ENCODE measurements at regions not wholly inside any gene's neighbourhood (a gene's known extent, or its start where the extent isn't known, plus 50 kb on each side); places are given as distances from the start of the nearest gene placed in this dataset.

DNA sequence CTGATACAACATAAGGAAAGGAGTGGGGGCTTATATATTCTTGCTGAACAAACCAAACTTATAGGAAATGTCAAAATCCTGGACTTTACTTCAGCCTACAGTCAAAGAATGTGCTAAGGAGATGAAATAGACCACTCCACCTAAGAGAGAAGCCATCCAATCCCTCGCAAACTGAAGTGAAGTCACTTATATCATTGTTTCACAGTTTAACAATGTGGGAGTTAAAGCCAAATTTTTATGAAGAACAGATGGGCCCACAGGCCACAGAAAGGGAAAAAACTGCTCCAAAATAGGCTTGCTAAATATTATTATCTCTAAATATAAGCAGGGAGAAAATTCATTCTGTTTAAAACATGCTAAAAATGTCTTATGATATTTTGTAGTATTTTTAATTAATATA lies 233.3 kb downstream of the GAS1 start:
- no peaks in the 10 kb centered on the region for H4K20me1 ChIP-seq (ENCODE audit: control insufficient read depth, insufficient read depth, low read depth, low read length)
- H3K9me2 ChIP-seq (replicated peaks; ENCODE audit: control insufficient read depth, low read length), result no peaks in the 10 kb centered on the region
- no peaks in the 10 kb centered on the region for H3K36me3 ChIP-seq (ENCODE audit: control insufficient read depth, low read length)
- H3K4me1 ChIP-seq (ENCODE audit: control insufficient read depth, low read length), result no peaks in the 10 kb centered on the region
- H3K27ac ChIP-seq (ENCODE audit: low read depth, low read length), result no peak overlapping the region
- H3K27me3 ChIP-seq (ENCODE audit: control insufficient read depth, low read length), result no peaks in the 10 kb centered on the region
- H3K9me3 ChIP-seq (ENCODE audit: control insufficient read depth, insufficient read depth, low read length), result no peaks in the 10 kb centered on the region
- no peak overlapping the region for H3K4me3 ChIP-seq (ENCODE audit: low read length)
- H3K4me2 ChIP-seq (ENCODE audit: low read length), result no peak overlapping the region
- H3F3A ChIP-seq (ENCODE audit: control insufficient read depth, insufficient read depth), result no peaks in the 10 kb centered on the region
- TF ChIP-seq, protein P1, sequence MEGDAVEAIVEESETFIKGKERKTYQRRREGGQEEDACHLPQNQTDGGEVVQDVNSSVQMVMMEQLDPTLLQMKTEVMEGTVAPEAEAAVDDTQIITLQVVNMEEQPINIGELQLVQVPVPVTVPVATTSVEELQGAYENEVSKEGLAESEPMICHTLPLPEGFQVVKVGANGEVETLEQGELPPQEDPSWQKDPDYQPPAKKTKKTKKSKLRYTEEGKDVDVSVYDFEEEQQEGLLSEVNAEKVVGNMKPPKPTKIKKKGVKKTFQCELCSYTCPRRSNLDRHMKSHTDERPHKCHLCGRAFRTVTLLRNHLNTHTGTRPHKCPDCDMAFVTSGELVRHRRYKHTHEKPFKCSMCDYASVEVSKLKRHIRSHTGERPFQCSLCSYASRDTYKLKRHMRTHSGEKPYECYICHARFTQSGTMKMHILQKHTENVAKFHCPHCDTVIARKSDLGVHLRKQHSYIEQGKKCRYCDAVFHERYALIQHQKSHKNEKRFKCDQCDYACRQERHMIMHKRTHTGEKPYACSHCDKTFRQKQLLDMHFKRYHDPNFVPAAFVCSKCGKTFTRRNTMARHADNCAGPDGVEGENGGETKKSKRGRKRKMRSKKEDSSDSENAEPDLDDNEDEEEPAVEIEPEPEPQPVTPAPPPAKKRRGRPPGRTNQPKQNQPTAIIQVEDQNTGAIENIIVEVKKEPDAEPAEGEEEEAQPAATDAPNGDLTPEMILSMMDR (IDR thresholded peaks at IDR 0.05; ENCODE audit: low read depth, low read length, poor library complexity, severe bottlenecking), result no peak
- no peak for TF ChIP-seq EZH2phosphoT487 (IDR thresholded peaks at IDR 0.05; ENCODE audit: borderline replicate concordance, low read length)
- no peaks in the 10 kb centered on the region for H3K79me2 ChIP-seq (ENCODE audit: control insufficient read depth, low read length)

DNA sequence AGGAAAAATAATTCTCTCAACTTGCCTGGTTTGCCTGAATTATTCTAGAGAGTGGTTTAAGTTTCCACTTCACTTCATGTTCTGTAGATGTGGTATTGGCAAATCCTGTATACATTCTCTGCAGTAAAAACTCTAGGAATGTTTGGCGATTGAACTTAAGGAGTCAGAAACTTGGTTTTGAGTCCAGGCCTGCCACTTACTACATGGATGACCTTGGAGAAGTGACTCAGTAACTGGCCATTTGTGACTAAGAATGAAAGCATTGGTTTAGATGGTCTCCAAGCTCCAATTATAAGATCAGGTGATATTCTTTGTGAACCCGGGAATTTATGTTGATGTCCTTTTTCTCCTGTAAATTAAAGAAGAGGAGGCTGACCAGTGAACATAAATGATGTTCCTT lies 233.8 kb downstream of the GAS1 start:
- no peak overlapping the region for H3K4me2 ChIP-seq (ENCODE audit: low read length)
- H3K4me1 ChIP-seq (ENCODE audit: control insufficient read depth, low read length), result no peaks in the 10 kb centered on the region
- no peaks in the 10 kb centered on the region for H3K79me2 ChIP-seq (ENCODE audit: control insufficient read depth, low read length)
- no peaks in the 10 kb centered on the region for H4K20me1 ChIP-seq (ENCODE audit: control insufficient read depth, insufficient read depth, low read depth, low read length)
- H3K27ac ChIP-seq (ENCODE audit: low read depth, low read length), result no peak overlapping the region
- H3K4me3 ChIP-seq (ENCODE audit: low read length), result no peak overlapping the region
- no peaks in the 10 kb centered on the region for H3F3A ChIP-seq (ENCODE audit: control insufficient read depth, insufficient read depth)
- H3K36me3 ChIP-seq (ENCODE audit: control insufficient read depth, low read length), result no peaks in the 10 kb centered on the region
- H3K27me3 ChIP-seq (ENCODE audit: control insufficient read depth, low read length), result no peaks in the 10 kb centered on the region
- no peaks in the 10 kb centered on the region for H3K9me2 ChIP-seq (replicated peaks; ENCODE audit: control insufficient read depth, low read length)
- no peaks in the 10 kb centered on the region for H3K9me3 ChIP-seq (ENCODE audit: control insufficient read depth, insufficient read depth, low read length)
- TF ChIP-seq, protein P1 (IDR thresholded peaks at IDR 0.05; ENCODE audit: low read depth, low read length, poor library complexity, severe bottlenecking), result no peak

DNA sequence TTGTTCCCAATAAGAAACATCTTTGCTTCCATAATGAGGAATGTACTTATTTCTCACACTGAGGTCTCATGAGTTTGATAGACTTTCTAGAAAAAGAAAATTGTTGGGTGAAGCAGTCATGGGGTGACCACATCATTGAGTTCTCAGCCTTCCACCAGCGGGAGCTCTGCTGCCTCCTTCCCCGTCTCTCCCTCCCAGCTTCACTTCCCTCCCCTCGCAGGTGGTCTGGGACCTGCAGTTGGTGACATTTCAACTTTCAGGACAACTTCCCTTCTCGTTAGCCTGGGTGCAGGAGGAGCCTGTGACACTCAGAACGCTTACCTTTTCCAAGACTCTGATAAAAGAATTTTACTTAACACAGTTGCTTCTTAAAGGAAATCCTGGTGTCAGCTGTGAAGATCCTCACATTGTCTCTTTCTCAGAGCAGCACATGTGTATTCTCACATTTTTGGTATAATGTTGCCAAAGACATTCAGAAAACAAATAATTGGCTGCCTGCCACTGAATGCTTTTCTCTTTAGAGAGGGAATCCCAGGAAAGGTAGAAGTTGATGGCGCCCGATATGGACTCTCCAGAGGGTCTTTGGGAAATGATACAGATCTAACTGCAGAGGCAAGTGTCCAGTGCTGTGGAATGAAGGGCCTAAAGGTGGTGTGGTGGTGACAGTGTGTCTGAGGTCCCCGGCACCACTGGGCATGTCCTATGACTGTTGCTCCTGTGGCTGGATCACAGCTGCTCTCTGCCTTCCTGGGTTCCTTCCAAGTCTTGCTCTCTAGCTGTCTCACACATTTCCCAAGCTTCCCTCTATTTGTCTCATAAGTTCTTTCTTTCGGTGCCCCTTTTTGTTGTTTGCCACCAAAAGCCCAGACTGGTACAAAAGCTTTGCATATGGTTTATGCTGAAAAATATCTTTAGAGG lies 238.1 kb downstream of the GAS1 start:
- H3K9me2 ChIP-seq (replicated peaks; ENCODE audit: control insufficient read depth, low read length), result no peaks in the 10 kb centered on the region
- no peaks in the 10 kb centered on the region for H3K79me2 ChIP-seq (ENCODE audit: control insufficient read depth, low read length)
- H3K4me2 ChIP-seq (ENCODE audit: low read length), result no peak overlapping the region
- no peaks in the 10 kb centered on the region for H4K20me1 ChIP-seq (ENCODE audit: control insufficient read depth, insufficient read depth, low read depth, low read length)
- no peaks in the 10 kb centered on the region for H3K9me3 ChIP-seq (ENCODE audit: control insufficient read depth, insufficient read depth, low read length)
- no peaks in the 10 kb centered on the region for H3K4me1 ChIP-seq (ENCODE audit: control insufficient read depth, low read length)
- H3K4me3 ChIP-seq (ENCODE audit: low read length), result no peak overlapping the region
- TF ChIP-seq, protein P1 (IDR thresholded peaks at IDR 0.05; ENCODE audit: low read depth, low read length, poor library complexity, severe bottlenecking), result no peak
- no peak for TF ChIP-seq EZH2phosphoT487 (IDR thresholded peaks at IDR 0.05; ENCODE audit: borderline replicate concordance, low read length)
- no peak overlapping the region for H3K27ac ChIP-seq (ENCODE audit: low read depth, low read length)
- H3F3A ChIP-seq (ENCODE audit: control insufficient read depth, insufficient read depth), result no peaks in the 10 kb centered on the region
- H3K36me3 ChIP-seq (ENCODE audit: control insufficient read depth, low read length), result no peaks in the 10 kb centered on the region
- no peaks in the 10 kb centered on the region for H3K27me3 ChIP-seq (ENCODE audit: control insufficient read depth, low read length)

Measured in DOHH2 (cell line).